ENCODE measurements at regions not wholly inside any gene's neighbourhood (a gene's known extent, or its start where the extent isn't known, plus 50 kb on each side); places are given as distances from the start of the nearest gene placed in this dataset.

DNA sequence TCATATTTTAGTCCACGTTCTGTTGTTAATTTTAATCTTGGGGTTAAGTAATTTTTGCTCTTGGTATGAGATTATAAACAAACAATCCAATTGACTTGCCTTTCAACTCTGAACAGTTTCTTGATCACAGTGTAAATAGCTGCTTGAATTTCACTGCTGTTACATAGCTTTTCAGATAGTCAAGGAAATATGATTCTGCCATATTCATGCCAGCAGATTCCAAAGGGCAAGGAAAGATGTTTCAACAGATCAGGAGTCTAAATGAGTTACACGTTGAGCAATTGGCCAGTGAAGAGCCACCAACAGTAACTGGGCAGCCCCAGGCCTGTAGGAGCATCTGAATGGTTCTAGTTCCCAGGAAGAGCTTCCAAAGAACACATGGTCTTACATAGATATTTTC lies 93.6 kb downstream of the LEPR start:
- Histone ChIP-seq H3K79me1 (ENCODE audit: low read depth, low read length) (no peaks in the 10 kb centered on the region), H3K4me2 (ENCODE audit: insufficient read depth, low read length, poor library complexity, severe bottlenecking) (no peak overlapping the region), H3K4ac (ENCODE audit: low read length) (no peak overlapping the region), H4K8ac (ENCODE audit: low read depth, low read length) (no peak overlapping the region), H3K36me3 (replicated peaks in 1 of 2; ENCODE audit: control insufficient read depth in 2 of 2, insufficient read depth in 2 of 2, low read length in 2 of 2) (no peaks in the 10 kb centered on the region), H3K23ac (ENCODE audit: low read depth, low read length, poor library complexity) (no peak overlapping the region), H3K14ac (ENCODE audit: low read length) (no peak overlapping the region), H3K9ac (ENCODE audit: low read depth, low read length, poor library complexity) (no peak overlapping the region), H2BK120ac (ENCODE audit: low read depth, low read length) (no peak overlapping the region), H3K4me3 (ENCODE audit: low read length in 2 of 2) (no peak overlapping the region), H2BK12ac (ENCODE audit: low read length) (no peak overlapping the region), H3K18ac (ENCODE audit: low read length) (no peak overlapping the region), H3K27me3 (ENCODE audit: control insufficient read depth in 3 of 3, insufficient read depth in 3 of 3, low read depth in 1 of 3, low read length in 3 of 3) (no peaks in the 10 kb centered on the region), H2BK5ac (ENCODE audit: low read length) (no peak overlapping the region), H4K91ac (ENCODE audit: low read depth, low read length, poor library complexity) (no peak overlapping the region), H3K27ac (replicated peaks; ENCODE audit: low read length) (no peak overlapping the region), H2BK15ac (ENCODE audit: low read length) (no peak overlapping the region), H3K4me1 (ENCODE audit: control insufficient read depth in 2 of 2, insufficient read depth in 1 of 2, low read depth in 1 of 2, low read length in 2 of 2) (no peaks in the 10 kb centered on the region), H2AFZ (ENCODE audit: low read length) (no peak overlapping the region), H3K9me3 (replicated peaks in 1 of 2; ENCODE audit: control insufficient read depth in 2 of 2, insufficient read depth in 1 of 2, low read depth in 1 of 2, low read length in 2 of 2) (no peaks in the 10 kb centered on the region), H2AK5ac (ENCODE audit: low read depth, low read length) (no peak overlapping the region)
- WGBS, 2 donors (ENCODE audit: extremely low coverage in 2 of 2, insufficient read length in 2 of 2, insufficient replicate concordance in 1 of 2), result no CpG with 5 or more reads among the region's 2 CpGs
- no peak for DNase-seq (ENCODE audit: low spot score)

DNA sequence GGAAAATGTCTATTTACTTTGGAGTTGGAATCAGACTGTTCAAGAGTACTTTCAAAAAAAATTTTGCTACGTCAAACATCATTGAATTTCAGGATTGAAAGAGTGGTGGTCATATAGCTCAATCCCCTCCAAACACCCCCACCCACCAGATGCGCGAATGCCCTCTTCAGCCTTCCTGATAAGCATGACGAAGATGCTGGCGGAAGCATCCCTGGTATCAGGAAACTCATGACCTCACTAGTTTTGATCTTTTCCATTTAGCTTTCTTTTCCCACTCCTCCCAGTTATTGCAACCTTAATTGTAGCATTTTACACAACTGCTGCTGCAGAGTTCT lies 104.4 kb downstream of the LEPR start:
- H2BK5ac ChIP-seq (ENCODE audit: low read length), result no peak overlapping the region
- no peak overlapping the region for H2BK15ac ChIP-seq (ENCODE audit: low read length)
- DNase-seq (ENCODE audit: low spot score), result no peak
- H3K14ac ChIP-seq (ENCODE audit: low read length), result no peak overlapping the region
- no peak overlapping the region for H3K23ac ChIP-seq (ENCODE audit: low read depth, low read length, poor library complexity)
- H3K9ac ChIP-seq (ENCODE audit: low read depth, low read length, poor library complexity), result no peak overlapping the region
- no peak overlapping the region for H2BK12ac ChIP-seq (ENCODE audit: low read length)
- H3K27ac ChIP-seq (replicated peaks; ENCODE audit: low read length), result no peak overlapping the region
- H3K4me3 ChIP-seq (ENCODE audit: low read length in 2 of 2), result peak overlapping the region in 1 of 2 donors; percentile 40
- H4K8ac ChIP-seq (ENCODE audit: low read depth, low read length), result no peak overlapping the region
- WGBS, 2 donors (ENCODE audit: extremely low coverage in 2 of 2, insufficient read length in 2 of 2, insufficient replicate concordance in 1 of 2), result no CpG with 5 or more reads among the region's 5 CpGs
- H3K4me2 ChIP-seq (ENCODE audit: insufficient read depth, low read length, poor library complexity, severe bottlenecking), result peak overlapping the region; percentile 97
- peaks cover 0 to 51% (median 11%) of the 10 kb centered on the region in 3 experiments for H3K27me3 ChIP-seq (ENCODE audit: control insufficient read depth in 3 of 3, insufficient read depth in 3 of 3, low read depth in 1 of 3, low read length in 3 of 3)
- H2BK120ac ChIP-seq (ENCODE audit: low read depth, low read length), result no peak overlapping the region
- H3K79me1 ChIP-seq (ENCODE audit: low read depth, low read length), result no peaks in the 10 kb centered on the region
- no peak overlapping the region for H4K91ac ChIP-seq (ENCODE audit: low read depth, low read length, poor library complexity)
- peak overlapping the region; percentile 92 for H2AFZ ChIP-seq (ENCODE audit: low read length)
- H3K4me1 ChIP-seq (ENCODE audit: control insufficient read depth in 2 of 2, insufficient read depth in 1 of 2, low read depth in 1 of 2, low read length in 2 of 2), result peaks cover 0 to 2% of the 10 kb centered on the region in 2 donors
- no peak overlapping the region for H3K4ac ChIP-seq (ENCODE audit: low read length)
- H3K36me3 ChIP-seq (replicated peaks in 1 of 2; ENCODE audit: control insufficient read depth in 2 of 2, insufficient read depth in 2 of 2, low read length in 2 of 2), result no peaks in the 10 kb centered on the region
- H2AK5ac ChIP-seq (ENCODE audit: low read depth, low read length), result no peak overlapping the region
- no peaks in the 10 kb centered on the region for H3K9me3 ChIP-seq (replicated peaks in 1 of 2; ENCODE audit: control insufficient read depth in 2 of 2, insufficient read depth in 1 of 2, low read depth in 1 of 2, low read length in 2 of 2)
- no peak overlapping the region for H3K18ac ChIP-seq (ENCODE audit: low read length)

DNA sequence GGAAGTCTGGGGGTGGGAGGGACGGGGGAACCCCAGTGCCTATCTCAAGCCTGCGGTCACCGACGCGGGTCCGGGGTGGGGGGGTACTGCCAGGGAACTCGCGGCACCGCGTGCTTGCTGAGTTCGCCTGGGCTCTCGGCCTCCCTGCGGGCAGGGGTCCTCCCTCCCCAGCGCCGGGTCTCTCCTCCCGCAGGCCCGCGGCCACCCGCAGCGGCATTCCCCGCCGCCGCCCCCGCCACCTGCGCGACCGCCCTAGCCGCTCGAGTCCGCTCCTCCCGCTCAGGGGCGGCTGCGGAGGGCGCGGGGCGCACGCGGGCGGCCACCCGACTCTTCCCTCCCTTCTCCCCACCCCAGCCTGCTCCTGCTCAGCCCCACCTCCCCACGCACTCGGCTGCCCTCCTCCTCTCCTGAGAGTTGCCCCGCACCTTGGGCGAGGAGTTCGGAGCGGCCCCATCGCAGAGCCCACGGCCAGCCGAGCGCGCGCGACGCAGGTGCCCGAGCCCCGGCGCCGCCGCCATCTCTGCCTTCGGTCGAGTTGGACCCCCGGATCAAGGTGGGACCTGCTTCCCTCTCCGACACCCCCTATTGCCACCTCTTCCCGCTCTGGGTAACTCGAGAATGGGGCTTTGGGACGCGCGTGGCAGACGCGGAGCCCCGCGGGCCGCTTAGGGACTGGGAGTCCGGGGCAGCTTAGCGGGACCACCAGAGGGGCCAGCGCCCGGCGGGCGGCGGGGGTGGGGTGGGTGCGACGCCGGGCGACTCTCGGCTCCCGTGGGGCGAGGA lies 105.0 kb downstream of the LEPR start:
- Histone ChIP-seq H4K8ac (ENCODE audit: low read depth, low read length) (no peak overlapping the region), H3K14ac (ENCODE audit: low read length) (peak overlapping the region; percentile 47), H2BK12ac (ENCODE audit: low read length) (no peak overlapping the region), H3K9ac (ENCODE audit: low read depth, low read length, poor library complexity) (peak overlapping the region; percentile 80), H2AFZ (ENCODE audit: low read length) (peak overlapping the region; percentile 92), H3K27me3 (ENCODE audit: control insufficient read depth in 3 of 3, insufficient read depth in 3 of 3, low read depth in 1 of 3, low read length in 3 of 3) (peaks cover 0 to 51% (median 11%) of the 10 kb centered on the region in 3 experiments), H2BK5ac (ENCODE audit: low read length) (peak overlapping the region; percentile 59), H4K91ac (ENCODE audit: low read depth, low read length, poor library complexity) (no peak overlapping the region), H2BK15ac (ENCODE audit: low read length) (peak overlapping the region; percentile 52), H3K4me2 (ENCODE audit: insufficient read depth, low read length, poor library complexity, severe bottlenecking) (peak overlapping the region; percentile 97), H3K4ac (ENCODE audit: low read length) (no peak overlapping the region), H3K18ac (ENCODE audit: low read length) (peak overlapping the region; percentile 96), H3K4me1 (ENCODE audit: control insufficient read depth in 2 of 2, insufficient read depth in 1 of 2, low read depth in 1 of 2, low read length in 2 of 2) (peaks cover 0 to 2% of the 10 kb centered on the region in 2 donors), H2BK120ac (ENCODE audit: low read depth, low read length) (no peak overlapping the region), H3K79me1 (ENCODE audit: low read depth, low read length) (no peaks in the 10 kb centered on the region), H3K4me3 (ENCODE audit: low read length in 2 of 2) (peak overlapping the region; percentile 40 to 79), H3K9me3 (replicated peaks in 1 of 2; ENCODE audit: control insufficient read depth in 2 of 2, insufficient read depth in 1 of 2, low read depth in 1 of 2, low read length in 2 of 2) (no peaks in the 10 kb centered on the region), H3K23ac (ENCODE audit: low read depth, low read length, poor library complexity) (peak overlapping the region; percentile 48), H3K36me3 (replicated peaks in 1 of 2; ENCODE audit: control insufficient read depth in 2 of 2, insufficient read depth in 2 of 2, low read length in 2 of 2) (no peaks in the 10 kb centered on the region), H3K27ac (replicated peaks; ENCODE audit: low read length) (no peak overlapping the region), H2AK5ac (ENCODE audit: low read depth, low read length) (peak overlapping the region; percentile 60)
- WGBS, 2 donors (ENCODE audit: extremely low coverage in 2 of 2, insufficient read length in 2 of 2, insufficient replicate concordance in 1 of 2), result no CpG with 5 or more reads among the region's 87 CpGs
- DNase-seq (ENCODE audit: low spot score), result peak; percentile 26

GRCh38 chr1:65526049-65526556 lies 105.6 kb downstream of the LEPR start:
- Histone ChIP-seq H3K27ac (replicated peaks; ENCODE audit: low read length) (no peak overlapping the region), H2AFZ (ENCODE audit: low read length) (peak overlapping the region; percentile 92), H2BK5ac (ENCODE audit: low read length) (peak overlapping the region; percentile 59), H3K27me3 (ENCODE audit: control insufficient read depth in 3 of 3, insufficient read depth in 3 of 3, low read depth in 1 of 3, low read length in 3 of 3) (peaks cover 0 to 51% (median 11%) of the 10 kb centered on the region in 3 experiments), H2BK15ac (ENCODE audit: low read length) (peak overlapping the region; percentile 52), H3K9me3 (replicated peaks in 1 of 2; ENCODE audit: control insufficient read depth in 2 of 2, insufficient read depth in 1 of 2, low read depth in 1 of 2, low read length in 2 of 2) (no peaks in the 10 kb centered on the region), H3K23ac (ENCODE audit: low read depth, low read length, poor library complexity) (no peak overlapping the region), H3K36me3 (replicated peaks in 1 of 2; ENCODE audit: control insufficient read depth in 2 of 2, insufficient read depth in 2 of 2, low read length in 2 of 2) (no peaks in the 10 kb centered on the region), H3K18ac (ENCODE audit: low read length) (no peak overlapping the region), H3K79me1 (ENCODE audit: low read depth, low read length) (no peaks in the 10 kb centered on the region), H3K4me1 (ENCODE audit: control insufficient read depth in 2 of 2, insufficient read depth in 1 of 2, low read depth in 1 of 2, low read length in 2 of 2) (peaks cover 0 to 2% of the 10 kb centered on the region in 2 donors), H3K4me2 (ENCODE audit: insufficient read depth, low read length, poor library complexity, severe bottlenecking) (peak overlapping the region; percentile 97), H4K8ac (ENCODE audit: low read depth, low read length) (no peak overlapping the region), H2BK12ac (ENCODE audit: low read length) (no peak overlapping the region), H3K9ac (ENCODE audit: low read depth, low read length, poor library complexity) (no peak overlapping the region), H4K91ac (ENCODE audit: low read depth, low read length, poor library complexity) (no peak overlapping the region), H3K4me3 (ENCODE audit: low read length in 2 of 2) (peak overlapping the region; percentile 2 to 79), H2BK120ac (ENCODE audit: low read depth, low read length) (no peak overlapping the region), H3K4ac (ENCODE audit: low read length) (no peak overlapping the region), H3K14ac (ENCODE audit: low read length) (no peak overlapping the region), H2AK5ac (ENCODE audit: low read depth, low read length) (no peak overlapping the region)
- WGBS, 2 donors (ENCODE audit: extremely low coverage in 2 of 2, insufficient read length in 2 of 2, insufficient replicate concordance in 1 of 2), result no CpG with 5 or more reads among the region's 10 CpGs
- no peak for DNase-seq (ENCODE audit: low spot score)
